ENCODE measurements at regions not wholly inside any gene's neighbourhood (a gene's known extent, or its start where the extent isn't known, plus 50 kb on each side); places are given as distances from the start of the nearest gene placed in this dataset.

GRCh38 chr21:23811805-23812204 lies 1795.5 kb downstream of the MRPL39 start:
- Mint-ChIP-seq H3K4me1 (no peaks in the 10 kb centered on the region), H3K36me3 (ENCODE audit: low read depth) (peaks cover 22% of the 10 kb centered on the region), H3K9me3 (peaks cover 80% of the 10 kb centered on the region), H3K4me3 (no peak overlapping the region), H3K27ac (no peak overlapping the region), H3K27me3 (ENCODE audit: insufficient read depth, low read depth, poor library complexity) (no peaks in the 10 kb centered on the region)
- H3K9me2 ChIP-seq (ENCODE audit: insufficient read depth), result no peaks in the 10 kb centered on the region
- ATAC-seq, result no peak
- H3K27ac ChIP-seq (ENCODE audit: low read depth), result no peak overlapping the region
- H3K27me3 ChIP-seq (ENCODE audit: insufficient read depth), result no peaks in the 10 kb centered on the region
- no peak overlapping the region for H3K4me2 ChIP-seq
- H3K79me2 ChIP-seq (replicated peaks; ENCODE audit: insufficient read depth), result no peaks in the 10 kb centered on the region
- H2AFZ ChIP-seq, result no peak overlapping the region
- no peak for TF ChIP-seq JUNB (IDR thresholded peaks at IDR 0.05; ENCODE audit: unreplicated experiment)
- H4K20me1 ChIP-seq (replicated peaks; ENCODE audit: insufficient read depth), result no peaks in the 10 kb centered on the region
- DNase-seq (ENCODE audit: low spot score), result no peak
- H3K4me1 ChIP-seq (ENCODE audit: insufficient read depth), result no peaks in the 10 kb centered on the region
- no peak overlapping the region for H3K4me3 ChIP-seq
- no peaks in the 10 kb centered on the region for H3K36me3 ChIP-seq (ENCODE audit: insufficient read depth)
- no peaks in the 10 kb centered on the region for H3F3A ChIP-seq (replicated peaks; ENCODE audit: low read depth)

GRCh38 chr21:23809573-23809972 lies 1797.7 kb downstream of the MRPL39 start:
- no peaks in the 10 kb centered on the region for H3F3A ChIP-seq (replicated peaks; ENCODE audit: low read depth)
- ATAC-seq (no peak), DNase-seq (ENCODE audit: low spot score) (no peak)
- H3K4me2 ChIP-seq, result no peak overlapping the region
- no peak overlapping the region for H2AFZ ChIP-seq
- no peak overlapping the region for H3K27ac Mint-ChIP-seq
- H3K4me1 Mint-ChIP-seq, result no peaks in the 10 kb centered on the region
- H3K27me3 ChIP-seq (ENCODE audit: insufficient read depth), result no peaks in the 10 kb centered on the region
- peaks cover 82% of the 10 kb centered on the region for H3K9me3 Mint-ChIP-seq
- no peaks in the 10 kb centered on the region for H3K79me2 ChIP-seq (replicated peaks; ENCODE audit: insufficient read depth)
- H3K4me3 ChIP-seq, result no peak overlapping the region
- no peaks in the 10 kb centered on the region for H3K4me1 ChIP-seq (ENCODE audit: insufficient read depth)
- no peaks in the 10 kb centered on the region for H3K36me3 ChIP-seq (ENCODE audit: insufficient read depth)
- H3K27ac ChIP-seq (ENCODE audit: low read depth), result no peak overlapping the region
- no peak overlapping the region for H3K4me3 Mint-ChIP-seq
- no peaks in the 10 kb centered on the region for H3K9me2 ChIP-seq (ENCODE audit: insufficient read depth)
- H3K27me3 Mint-ChIP-seq (ENCODE audit: insufficient read depth, low read depth, poor library complexity), result no peaks in the 10 kb centered on the region
- TF ChIP-seq REST (IDR thresholded peaks at IDR 0.05; ENCODE audit: unreplicated experiment), result no peak
- TF ChIP-seq ETS1 (IDR thresholded peaks at IDR 0.05), result no peak
- no peak for TF ChIP-seq NANOG (IDR thresholded peaks at IDR 0.05; ENCODE audit: borderline replicate concordance)
- no peak for TF ChIP-seq EZH2phosphoT487 (IDR thresholded peaks at IDR 0.05; ENCODE audit: unreplicated experiment)
- TF ChIP-seq EZH2 (IDR thresholded peaks at IDR 0.05; ENCODE audit: low read depth, unreplicated experiment), result no peak
- no peak for TF ChIP-seq ZNF462 (CRISPR knock-in tag; IDR thresholded peaks at IDR 0.05)
- H4K20me1 ChIP-seq (replicated peaks; ENCODE audit: insufficient read depth), result no peaks in the 10 kb centered on the region
- peaks cover 28% of the 10 kb centered on the region for H3K36me3 Mint-ChIP-seq (ENCODE audit: low read depth)

Measured in GM23338 (cell line).